PC-3 (cell line): ENCODE measurements at regions not wholly inside any gene's neighbourhood (a gene's known extent, or its start where the extent isn't known, plus 50 kb on each side); places are given as distances from the start of the nearest gene placed in this dataset.

Experiments
- ATAC-seq: fragments of 200-7000 bp; cut with Tn5 transposase; 2 replicates; pipeline ENCODE4 v1.9.1; 2020; ENCODE audit warnings: mild to moderate bottlenecking, moderate library complexity
- BruUV-seq: library from RNA; stranded (reverse); fragments of 400-500 nt; replicated peaks from 2 replicates; lab custom pipeline; 2021; lab: Mats Ljungman, UMichigan
- CTCF ChIA-PET: fragments of 300-600 bp; sonication (Branson Sonifier 250); formaldehyde crosslinking; loops from one replicate; lab custom pipeline; 2022; ENCODE audit warnings: antibody characterized with exemption; lab: Charles Lee
- POLR2A ChIA-PET: fragments of 300-600 bp; sonication (Branson Sonifier 250); formaldehyde crosslinking; loops from one replicate; lab custom pipeline; 2022; ENCODE audit warnings: antibody characterized with exemption; ENCODE audit not compliant: unreplicated experiment; lab: Charles Lee
- DNase-seq: peaks from one replicate; pipeline ENCODE4 v3.0.0-alpha.2; 2015
- H2AFZ ChIP-seq: fragments of 300-600 bp; sonication (generic); 2 replicates; pipeline ENCODE4 v1.6.0; 2016; ENCODE audit warnings: antibody characterized with exemption, low read length
- H3F3A ChIP-seq: fragments of 300-600 bp; sonication (generic); one replicate; pipeline ENCODE4 v1.6.0; 2017; ENCODE audit warnings: antibody characterized with exemption, low read length, control low read depth, mild to moderate bottlenecking; ENCODE audit not compliant: unreplicated experiment
- H3K27ac ChIP-seq: fragments of 300-600 bp; sonication (generic); 2 replicates; pipeline ENCODE4 v1.5.1; 2016; ENCODE audit warnings: mild to moderate bottlenecking, low read length
- H3K27me3 ChIP-seq: fragments of 300-600 bp; sonication (generic); 2 replicates; pipeline ENCODE4 v1.6.1; 2016; ENCODE audit warnings: low read length, mixed read lengths
- H3K36me3 ChIP-seq: fragments of 300-600 bp; sonication (generic); 2 replicates; pipeline ENCODE4 v1.6.1; 2016; ENCODE audit warnings: low read depth, mixed run types, low read length, mixed read lengths
- H3K4me1 ChIP-seq: fragments of 300-600 bp; sonication (generic); 2 replicates; pipeline ENCODE4 v1.5.1; 2016; ENCODE audit warnings: low read length; ENCODE audit not compliant: insufficient read depth
- H3K4me2 ChIP-seq: fragments of 300-600 bp; sonication (generic); 2 replicates; pipeline ENCODE4 v1.6.0; 2016; ENCODE audit warnings: low read length
- H3K4me3 ChIP-seq: fragments of 300-600 bp; sonication (generic); 2 replicates; pipeline ENCODE4 v1.5.1; 2016; ENCODE audit warnings: mild to moderate bottlenecking, low read length, mixed read lengths
- H3K79me2 ChIP-seq: fragments of 300-600 bp; sonication (generic); 2 replicates; pipeline ENCODE4 v1.6.1; 2017; ENCODE audit warnings: low read length, mixed read lengths
- H3K9ac ChIP-seq: fragments of 300-600 bp; sonication (generic); 2 replicates; pipeline ENCODE4 v1.6.0; 2016; ENCODE audit warnings: mild to moderate bottlenecking, low read length
- H3K9me2 ChIP-seq: fragments of 300-600 bp; sonication (generic); replicated peaks from 2 replicates; pipeline ENCODE4 v1.6.1; 2016; ENCODE audit warnings: mixed run types, low read length, mixed read lengths
- H3K9me3 ChIP-seq: fragments of 300-600 bp; sonication (generic); 2 replicates; pipeline ENCODE4 v1.6.1; 2016; ENCODE audit warnings: low read length, mixed read lengths
- H4K20me1 ChIP-seq: fragments of 300-600 bp; sonication (generic); 2 replicates; pipeline ENCODE4 v1.6.1; 2016; ENCODE audit warnings: low read length, mixed read lengths
- CTCF ChIP-seq: fragments of 300-600 bp; sonication (generic); conservative IDR thresholded peaks from 2 replicates; pipeline ENCODE4 v1.5.1; 2017; ENCODE audit warnings: antibody characterized with exemption, low read depth, mild to moderate bottlenecking, low read length
- EZH2 ChIP-seq: fragments of 300-600 bp; sonication (generic); IDR thresholded peaks from one replicate; pipeline ENCODE4 v1.6.1; 2017; ENCODE audit warnings: antibody characterized with exemption, mild to moderate bottlenecking, low read length; ENCODE audit not compliant: unreplicated experiment
- EZH2phosphoT487 ChIP-seq: fragments of 300-600 bp; sonication (generic); IDR thresholded peaks from 2 replicates; pipeline ENCODE4 v1.6.1; 2018; ENCODE audit warnings: mild to moderate bottlenecking, antibody characterized with exemption, low read length, borderline replicate concordance
- intact Hi-C: fragments of 100-400 bp; cut with micrococcal nuclease; formaldehyde crosslinking; loops from 2 replicates; pipeline ENCODE4 v1.9.0; 2023

GRCh38 chr15:62961134-62961533, 81.4 kb upstream of the TPM1 start:
- intact Hi-C loops: no loop called here
- H3F3A ChIP-seq: no peaks in the 10 kb centered on the region
- H3K9me3 ChIP-seq: no peaks in the 10 kb centered on the region
- H3K27ac ChIP-seq: no peak overlapping the region
- no peaks in the 10 kb centered on the region for H3K79me2 ChIP-seq
- H4K20me1 ChIP-seq: no peaks in the 10 kb centered on the region
- no peaks in the 10 kb centered on the region for H3K27me3 ChIP-seq
- BruUV-seq: no TSS peak
- ChIA-PET POLR2A (no interaction called here), CTCF (no interaction called here)
- H3K4me1 ChIP-seq: peaks cover 15% of the 10 kb centered on the region; the same call in 1 of the 2 replicates
- DNase-seq (no peak), ATAC-seq (no peak)
- H3K36me3 ChIP-seq: no peaks in the 10 kb centered on the region
- TF ChIP-seq CTCF (no peak), EZH2phosphoT487 (no peak), EZH2 (no peak)
- H3K9ac ChIP-seq: no peak overlapping the region
- no peak overlapping the region for H3K4me2 ChIP-seq
- no peak overlapping the region for H2AFZ ChIP-seq
- no peak overlapping the region for H3K4me3 ChIP-seq
- no peaks in the 10 kb centered on the region for H3K9me2 ChIP-seq

- H3K27me3 ChIP-seq: no peaks in the 10 kb centered on the region
- ATAC-seq: no peak
- no TSS peak for BruUV-seq
Measured at GRCh38 chr15:62962101-62962995, 80.2 kb upstream of the TPM1 start.

More at GRCh38 chr15:62962101-62962995, 80.2 kb upstream of the TPM1 start:
- Histone ChIP-seq H3K9ac (no peak overlapping the region), H3K4me1 (peaks cover 9% of the 10 kb centered on the region; the same call in 1 of the 2 replicates), H3K9me3 (no peaks in the 10 kb centered on the region), H3K4me3 (no peak overlapping the region), H3K4me2 (no peak overlapping the region), H4K20me1 (no peaks in the 10 kb centered on the region), H3K27ac (no peak overlapping the region), H3K9me2 (no peaks in the 10 kb centered on the region), H3K79me2 (no peaks in the 10 kb centered on the region), H2AFZ (no peak overlapping the region), H3K36me3 (no peaks in the 10 kb centered on the region), H3F3A (no peaks in the 10 kb centered on the region)
- ChIA-PET CTCF (no interaction called here), POLR2A (no interaction called here)
- DNase-seq: no peak
- intact Hi-C loops: no loop called here
- TF ChIP-seq CTCF (no peak), EZH2 (no peak), EZH2phosphoT487 (no peak)
